IMR-90 (cell line): ENCODE measurements at regions not wholly inside any gene's neighbourhood (a gene's known extent, or its start where the extent isn't known, plus 50 kb on each side); places are given as distances from the start of the nearest gene placed in this dataset.

Experiments used
- ATAC-seq: fragments of 200-7000 bp; cut with Tn5 transposase; 2 replicates; pipeline ENCODE4 v1.9.1; 2020; ENCODE audit warnings: low read depth, mild to moderate bottlenecking, moderate library complexity
- BruUV-seq: library from RNA; stranded (reverse); fragments of 400-500 nt; replicated peaks from 2 replicates; lab custom pipeline; 2021; lab: Mats Ljungman, UMichigan
- CTCF ChIA-PET: fragments of 300-600 bp; formaldehyde crosslinking; extraction: SDS; loops from one replicate; lab custom pipeline; 2021; ENCODE audit warnings: antibody characterized with exemption; lab: Yijun Ruan, JAX
- POLR2A ChIA-PET: fragments of 300-600 bp; sonication (Branson Sonifier 250); formaldehyde crosslinking; loops from one replicate; lab custom pipeline; 2022; ENCODE audit warnings: antibody characterized with exemption; ENCODE audit not compliant: unreplicated experiment; lab: Charles Lee
- DNase-seq: peaks from one replicate; pipeline ENCODE4 v3.0.0; 2013
- H2AFZ ChIP-seq: replicated peaks from 2 replicates; pipeline ENCODE3; 2013; ENCODE audit warnings: low read length, mild to moderate bottlenecking; ENCODE audit not compliant: poor library complexity
- H2AK5ac ChIP-seq: 2 replicates; pipeline ENCODE4 v1.6.1; 2013; ENCODE audit warnings: low read depth, low read length, inconsistent platforms
- H2AK9ac ChIP-seq: replicated peaks from 2 replicates; pipeline ENCODE3; 2013; ENCODE audit warnings: mild to moderate bottlenecking, low read depth, low read length, moderate library complexity; ENCODE audit not compliant: poor library complexity
- H2BK120ac ChIP-seq: 2 replicates; pipeline ENCODE4 v1.6.1; 2013; ENCODE audit warnings: low read depth, low read length, inconsistent platforms
- H2BK15ac ChIP-seq: 3 replicates; pipeline ENCODE4 v1.6.1; 2013; ENCODE audit warnings: low read depth, low read length, inconsistent platforms
- H2BK20ac ChIP-seq: 2 replicates; pipeline ENCODE4 v1.6.1; 2013; ENCODE audit warnings: low read depth, mild to moderate bottlenecking, inconsistent platforms, low read length, moderate library complexity
- H2BK5ac ChIP-seq: 2 replicates; pipeline ENCODE4 v1.6.1; 2013; ENCODE audit warnings: mild to moderate bottlenecking, low read depth, low read length, inconsistent platforms; ENCODE audit not compliant: poor library complexity, severe bottlenecking
- H3K14ac ChIP-seq: replicated peaks from 2 replicates; pipeline ENCODE4 v1.6.1; 2013; ENCODE audit warnings: low read depth, low read length, inconsistent platforms
- H3K18ac ChIP-seq: 2 replicates; pipeline ENCODE4 v1.6.1; 2013; ENCODE audit warnings: low read depth, low read length, control low read depth
- H3K23ac ChIP-seq: 2 replicates; pipeline ENCODE4 v1.6.1; 2013; ENCODE audit warnings: low read depth, low read length, inconsistent platforms
- H3K27ac ChIP-seq: 2 replicates; pipeline ENCODE4 v1.5.1; 2013; ENCODE audit warnings: mild to moderate bottlenecking, control low read depth, low read length; ENCODE audit not compliant: insufficient read depth
- H3K27me3 ChIP-seq: 2 replicates; pipeline ENCODE4 v1.6.1; 2013; ENCODE audit warnings: low read length; ENCODE audit not compliant: control insufficient read depth, insufficient read depth
- H3K36me3 ChIP-seq: 2 replicates; pipeline ENCODE4 v1.6.1; 2013; ENCODE audit warnings: low read length, mixed read lengths; ENCODE audit not compliant: control insufficient read depth, insufficient read depth
- H3K4ac ChIP-seq: 2 replicates; pipeline ENCODE4 v1.6.1; 2013; ENCODE audit warnings: low read depth, low read length, inconsistent platforms
- H3K4me1 ChIP-seq: 2 replicates; pipeline ENCODE4 v1.6.1; 2013; ENCODE audit warnings: low read length, mixed read lengths; ENCODE audit not compliant: control insufficient read depth, insufficient read depth
- H3K4me2 ChIP-seq: 2 replicates; pipeline ENCODE4 v1.6.1; 2013; ENCODE audit warnings: low read depth, mild to moderate bottlenecking, control low read depth, low read length, moderate library complexity
- H3K4me3 ChIP-seq: 2 replicates; pipeline ENCODE4 v1.5.1; 2013; ENCODE audit warnings: low read depth, mild to moderate bottlenecking, control low read depth, low read length, moderate library complexity; ENCODE audit not compliant: insufficient read depth
- H3K56ac ChIP-seq: 2 replicates; pipeline ENCODE4 v1.6.1; 2013; ENCODE audit warnings: low read length, inconsistent platforms; ENCODE audit not compliant: insufficient read depth; ENCODE audit errors: extremely low read depth
- H3K79me1 ChIP-seq, 2 experiments: 2 replicates each; pipeline ENCODE4 v1.6.1; 2013; ENCODE audit warnings: low read length in 2 of 2, inconsistent platforms in 1 of 2, low read depth in 1 of 2
- H3K9ac ChIP-seq: 2 replicates; pipeline ENCODE4 v1.6.1; 2013; ENCODE audit warnings: low read depth, low read length, control low read depth
- H3K9me1 ChIP-seq: 2 replicates; pipeline ENCODE4 v1.6.1; 2013; ENCODE audit warnings: low read length, inconsistent platforms; ENCODE audit not compliant: insufficient read depth
- H3K9me3 ChIP-seq: 2 replicates; pipeline ENCODE4 v1.6.1; 2013; ENCODE audit warnings: low read length; ENCODE audit not compliant: control insufficient read depth, insufficient read depth
- H4K20me1 ChIP-seq: 2 replicates; pipeline ENCODE4 v1.6.1; 2013; ENCODE audit warnings: low read length, inconsistent platforms; ENCODE audit not compliant: insufficient read depth
- H4K5ac ChIP-seq: 2 replicates; pipeline ENCODE4 v1.6.1; 2013; ENCODE audit warnings: mild to moderate bottlenecking, low read depth, low read length, control low read depth
- H4K8ac ChIP-seq, 2 experiments: 2 replicates each; pipeline ENCODE4 v1.6.1; 2013; ENCODE audit warnings: low read depth in 2 of 2, low read length in 2 of 2, control low read depth in 1 of 2, inconsistent platforms in 1 of 2
- H4K91ac ChIP-seq: 2 replicates; pipeline ENCODE4 v1.6.1; 2013; ENCODE audit warnings: low read depth, low read length, inconsistent platforms; ENCODE audit not compliant: insufficient read depth
- BHLHE40 ChIP-seq: fragments of 150-350 bp; IDR thresholded peaks from 2 replicates; pipeline ENCODE4 v1.6.1; 2016; ENCODE audit warnings: mild to moderate bottlenecking, low read depth, low read length
- CEBPB ChIP-seq: IDR thresholded peaks from 2 replicates; pipeline ENCODE4 v1.6.1; 2012; ENCODE audit warnings: low read depth, low read length, improper control_type of control experiment
- CHD1 ChIP-seq: IDR thresholded peaks from 2 replicates; pipeline ENCODE4 v1.6.1; 2012; ENCODE audit warnings: low read depth, low read length, improper control_type of control experiment
- CTCF ChIP-seq: conservative IDR thresholded peaks from 2 replicates; pipeline ENCODE4 v1.5.1; 2012; ENCODE audit warnings: mild to moderate bottlenecking, low read depth, low read length, improper control_type of control experiment
- FOS ChIP-seq: fragments of 150-350 bp; IDR thresholded peaks from 2 replicates; pipeline ENCODE4 v1.6.1; 2016; ENCODE audit warnings: low read depth, low read length
- MAFK ChIP-seq: IDR thresholded peaks from 2 replicates; pipeline ENCODE4 v1.6.1; 2012; ENCODE audit warnings: low read depth, low read length, improper control_type of control experiment
- MAZ ChIP-seq: IDR thresholded peaks from 2 replicates; pipeline ENCODE4 v1.6.1; 2012; ENCODE audit warnings: low read depth, mild to moderate bottlenecking, low read length, improper control_type of control experiment, moderate library complexity, borderline replicate concordance
- MXI1 ChIP-seq: IDR thresholded peaks from 2 replicates; pipeline ENCODE4 v1.6.1; 2012; ENCODE audit warnings: low read depth, mild to moderate bottlenecking, low read length, moderate library complexity, borderline replicate concordance
- NFE2L2 ChIP-seq: fragments of 150-350 bp; IDR thresholded peaks from 2 replicates; pipeline ENCODE4 v1.6.1; 2016; ENCODE audit warnings: low read depth, mild to moderate bottlenecking, low read length
- POLR2A ChIP-seq: IDR thresholded peaks from 2 replicates; pipeline ENCODE4 v1.6.1; 2012; ENCODE audit warnings: mild to moderate bottlenecking, low read depth, low read length
- RAD21 ChIP-seq: IDR thresholded peaks from 2 replicates; pipeline ENCODE4 v1.6.1; 2012; ENCODE audit warnings: low read length, improper control_type of control experiment
- RCOR1 ChIP-seq: IDR thresholded peaks from 2 replicates; pipeline ENCODE4 v1.6.1; 2012; ENCODE audit warnings: mild to moderate bottlenecking, low read length, improper control_type of control experiment; ENCODE audit not compliant: insufficient replicate concordance
- RFX5 ChIP-seq: IDR thresholded peaks from 2 replicates; pipeline ENCODE4 v1.8.0; 2012; ENCODE audit warnings: low read depth, mild to moderate bottlenecking, low read length, moderate library complexity
- SMC3 ChIP-seq: fragments of 150-350 bp; IDR thresholded peaks from 2 replicates; pipeline ENCODE4 v1.6.1; 2016; ENCODE audit warnings: low read depth, mild to moderate bottlenecking, antibody characterized with exemption, low read length, moderate library complexity
- WGBS, 2 experiments: methylation state at CpG; one replicate each; pipeline versions ENCODE4 v1.1.5 to v1.1.7; 2013; ENCODE audit warnings: missing lambda C conversion rate in 2 of 2; ENCODE audit not compliant: insufficient read length in 1 of 2; ENCODE audit errors: extremely low coverage in 2 of 2; 5-methylcytosine and 5-hydroxymethylcytosine counted together
- dilution Hi-C: fragments of 300-500 bp; cut with HindIII; formaldehyde crosslinking; loops from one replicate; pipeline ENCODE4 v1.14.3; 2018; ENCODE audit warnings: low sequenced_read_pairs; ENCODE audit not compliant: unreplicated experiment
- in situ Hi-C: fragments of 300-500 bp; cut with MboI; formaldehyde crosslinking; loops from 3 replicates; pipeline ENCODE4 v1.14.3; 2019; ENCODE audit warnings: low sequenced_read_pairs, inconsistent platforms, mixed read lengths
- intact Hi-C: fragments of 100-400 bp; cut with micrococcal nuclease; formaldehyde crosslinking; loops from 2 replicates; pipeline ENCODE4 v1.10.0; 2022
- TF ChIP-seq, protein P1 (sequence below): fragments of 150-350 bp; IDR thresholded peaks from 2 replicates; pipeline ENCODE4 v1.6.1; 2016; ENCODE audit warnings: low read depth, mild to moderate bottlenecking, low read length, moderate library complexity, borderline replicate concordance
- TF ChIP-seq, protein P2 (sequence below): fragments of 150-350 bp; IDR thresholded peaks from 2 replicates; pipeline ENCODE4 v1.6.1; 2017; ENCODE audit warnings: mild to moderate bottlenecking, antibody characterized with exemption, low read length, low read depth

- TF ChIP-seq MAFK (no peak), CTCF (no peak), MXI1 (no peak), SMC3 (no peak), BHLHE40 (no peak), POLR2A (no peak), CEBPB (no peak), FOS (no peak), RFX5 (no peak), CHD1 (no peak), RAD21 (no peak), RCOR1 (no peak), MAZ (no peak), NFE2L2 (no peak)
- TF ChIP-seq, protein P1, sequence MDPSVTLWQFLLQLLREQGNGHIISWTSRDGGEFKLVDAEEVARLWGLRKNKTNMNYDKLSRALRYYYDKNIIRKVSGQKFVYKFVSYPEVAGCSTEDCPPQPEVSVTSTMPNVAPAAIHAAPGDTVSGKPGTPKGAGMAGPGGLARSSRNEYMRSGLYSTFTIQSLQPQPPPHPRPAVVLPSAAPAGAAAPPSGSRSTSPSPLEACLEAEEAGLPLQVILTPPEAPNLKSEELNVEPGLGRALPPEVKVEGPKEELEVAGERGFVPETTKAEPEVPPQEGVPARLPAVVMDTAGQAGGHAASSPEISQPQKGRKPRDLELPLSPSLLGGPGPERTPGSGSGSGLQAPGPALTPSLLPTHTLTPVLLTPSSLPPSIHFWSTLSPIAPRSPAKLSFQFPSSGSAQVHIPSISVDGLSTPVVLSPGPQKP: no peak
- TF ChIP-seq, protein P2, sequence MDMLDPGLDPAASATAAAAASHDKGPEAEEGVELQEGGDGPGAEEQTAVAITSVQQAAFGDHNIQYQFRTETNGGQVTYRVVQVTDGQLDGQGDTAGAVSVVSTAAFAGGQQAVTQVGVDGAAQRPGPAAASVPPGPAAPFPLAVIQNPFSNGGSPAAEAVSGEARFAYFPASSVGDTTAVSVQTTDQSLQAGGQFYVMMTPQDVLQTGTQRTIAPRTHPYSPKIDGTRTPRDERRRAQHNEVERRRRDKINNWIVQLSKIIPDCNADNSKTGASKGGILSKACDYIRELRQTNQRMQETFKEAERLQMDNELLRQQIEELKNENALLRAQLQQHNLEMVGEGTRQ: no peak
- Histone ChIP-seq H2BK15ac (no peak overlapping the region), H2AK9ac (no peak overlapping the region), H4K91ac (no peak overlapping the region), H3K4me1 (no peaks in the 10 kb centered on the region), H3K27me3 (no peaks in the 10 kb centered on the region), H3K14ac (no peak overlapping the region), H4K8ac (no peak overlapping the region), H4K20me1 (no peaks in the 10 kb centered on the region), H2BK20ac (no peak overlapping the region), H2AFZ (no peak overlapping the region), H3K4ac (no peak overlapping the region), H2BK120ac (no peak overlapping the region), H3K9me3 (no peaks in the 10 kb centered on the region), H4K5ac (no peak overlapping the region), H2AK5ac (no peak overlapping the region), H2BK5ac (no peak overlapping the region), H3K79me1 (no peaks in the 10 kb centered on the region), H3K4me3 (no peak overlapping the region), H3K23ac (no peak overlapping the region), H3K9ac (no peak overlapping the region), H3K4me2 (no peak overlapping the region), H3K27ac (no peak overlapping the region), H3K9me1 (no peaks in the 10 kb centered on the region), H3K56ac (no peak overlapping the region), H3K18ac (no peak overlapping the region), H3K36me3 (no peaks in the 10 kb centered on the region)
- DNase-seq (no peak), ATAC-seq (no peak)
- WGBS, 2 experiments: no CpG with 5 or more reads among the region's 1 CpG
- no TSS peak for BruUV-seq
- in situ Hi-C loops (no loop called here), dilution Hi-C loops (no loop called here), intact Hi-C loops (no loop called here)
- ChIA-PET CTCF (no interaction called here), POLR2A (no interaction called here)
These were observed 1870.4 kb upstream of the CELF4 start for GRCh38 chr18:39435996-39436395.
